CD4-positive, alpha-beta T cell treated with Interferon gamma for 1 hour (primary cell): ENCODE measurements at regions not wholly inside any gene's neighbourhood (a gene's known extent, or its start where the extent isn't known, plus 50 kb on each side); places are given as distances from the start of the nearest gene placed in this dataset.
"Not testable (repeated sequence)": the region's sequence is repeated elsewhere in the genome, so short reads cannot be mapped to it uniquely, and the experiment has no call there.

ENCODE experiments used
- DNase-seq: peaks from one replicate; pipeline ENCODE4 v3.0.0-alpha.2; 2020

DNA sequence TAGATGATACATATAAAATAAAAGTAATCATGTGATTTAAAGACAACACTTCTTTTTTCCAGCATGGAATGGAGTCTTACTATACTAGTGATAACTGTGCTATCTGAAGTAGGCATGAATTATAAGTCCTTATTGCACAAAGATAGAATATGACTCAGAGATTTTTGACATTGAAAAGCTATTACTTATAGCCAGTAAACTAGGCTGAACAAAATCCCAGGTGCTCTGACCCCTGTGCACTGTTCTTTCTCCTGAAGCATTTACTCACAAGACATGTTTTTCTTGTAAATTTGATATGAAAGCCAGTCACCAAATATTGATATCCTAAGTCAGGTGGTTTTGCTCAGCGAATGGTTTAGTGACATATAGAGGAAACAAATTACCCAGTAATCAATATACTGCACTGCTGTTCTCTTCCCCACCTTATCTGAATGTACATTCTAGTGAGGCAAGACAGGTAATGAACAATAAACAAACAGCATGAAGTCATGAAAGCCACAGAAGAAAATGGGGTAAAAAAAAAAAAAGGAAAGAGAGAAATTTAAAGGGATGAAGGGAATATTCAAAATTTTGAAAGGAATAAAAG is 1567.0 kb upstream of the SPRY2 start:
- DNase-seq: no peak

DNA sequence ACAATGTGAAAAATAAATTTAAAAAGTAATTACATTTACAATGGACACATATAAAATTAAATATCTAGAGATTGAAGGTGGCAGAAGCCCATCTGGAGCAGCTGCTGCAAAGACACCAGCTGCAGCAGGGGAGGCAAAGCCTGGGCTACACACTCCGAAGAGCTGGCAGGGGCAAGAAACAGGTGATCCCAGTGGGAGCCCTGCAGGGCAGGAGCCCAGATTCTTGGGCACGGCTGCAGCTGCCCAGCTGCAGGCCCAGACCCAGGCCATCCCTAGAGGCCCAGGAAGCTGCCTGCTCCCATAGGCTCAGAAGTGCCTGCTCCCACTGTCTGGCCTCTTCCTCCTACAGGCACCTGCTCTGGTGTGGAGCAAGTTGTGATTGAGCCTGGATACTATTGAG is 1547.9 kb upstream of the SPRY2 start:
- DNase-seq: no peak

DNA sequence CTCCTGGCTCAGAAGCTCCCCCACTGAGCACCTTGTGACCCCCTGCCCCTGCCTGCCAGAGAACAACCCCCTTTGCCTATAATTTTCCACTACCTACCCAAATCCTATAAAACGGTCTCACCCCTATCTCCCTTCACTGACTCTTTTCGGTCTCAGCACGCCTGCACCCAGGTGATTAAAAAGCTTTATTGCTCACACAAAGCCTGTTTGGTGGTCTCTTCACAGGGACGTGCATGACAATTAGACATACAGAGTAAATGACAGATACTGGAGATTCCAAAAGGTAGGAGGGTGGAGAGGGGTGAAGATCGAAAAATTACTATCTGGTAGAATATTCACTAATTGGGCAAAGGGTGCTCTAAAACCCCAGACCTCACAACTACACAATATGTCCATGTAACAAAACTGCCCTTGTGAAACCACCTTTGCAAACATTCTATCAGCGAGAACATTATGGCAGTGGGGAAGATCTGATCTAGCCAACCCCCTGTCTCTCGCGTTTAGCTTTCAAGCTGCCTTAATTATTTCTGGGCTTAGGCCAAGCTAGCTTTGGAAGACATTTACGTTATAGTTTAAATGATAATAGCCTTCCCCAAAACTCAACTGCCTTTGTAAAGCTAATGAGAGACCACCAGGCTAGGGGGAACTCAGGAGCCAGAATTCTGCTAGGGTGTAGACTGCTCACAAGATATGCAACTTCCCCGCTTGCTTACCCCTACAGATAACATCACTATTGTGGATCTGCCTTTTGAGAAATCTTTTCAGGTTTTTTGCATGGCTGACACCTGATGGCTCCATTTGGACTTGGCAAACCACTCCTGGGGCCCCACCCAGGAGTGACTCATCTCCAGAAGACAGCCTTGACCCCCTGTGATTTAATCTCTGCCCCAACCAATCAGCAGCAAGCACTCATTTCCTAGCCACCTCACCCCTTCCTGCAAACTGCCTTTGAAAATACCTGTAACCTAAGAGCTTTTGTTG is 1534.0 kb upstream of the SPRY2 start:
- no peak for DNase-seq

DNA sequence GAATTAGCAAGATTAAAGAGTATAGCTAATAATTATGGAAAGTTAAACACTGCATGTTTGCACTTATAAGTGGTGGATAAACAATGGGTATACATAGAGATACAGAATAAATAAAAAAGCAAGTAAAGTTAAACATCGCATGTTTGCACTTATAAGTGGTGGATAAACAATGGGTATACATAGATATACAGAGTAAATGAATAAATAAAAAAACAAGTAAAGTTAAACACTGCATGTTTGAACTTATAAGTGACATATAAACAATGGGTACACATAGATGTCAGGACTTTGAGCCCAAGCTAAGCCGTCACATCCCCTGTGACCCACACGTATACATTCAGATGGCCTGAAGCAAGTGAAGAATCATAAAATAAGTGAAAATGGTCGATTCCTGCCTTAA is 1533.3 kb upstream of the SPRY2 start:
- no peak for DNase-seq

DNA sequence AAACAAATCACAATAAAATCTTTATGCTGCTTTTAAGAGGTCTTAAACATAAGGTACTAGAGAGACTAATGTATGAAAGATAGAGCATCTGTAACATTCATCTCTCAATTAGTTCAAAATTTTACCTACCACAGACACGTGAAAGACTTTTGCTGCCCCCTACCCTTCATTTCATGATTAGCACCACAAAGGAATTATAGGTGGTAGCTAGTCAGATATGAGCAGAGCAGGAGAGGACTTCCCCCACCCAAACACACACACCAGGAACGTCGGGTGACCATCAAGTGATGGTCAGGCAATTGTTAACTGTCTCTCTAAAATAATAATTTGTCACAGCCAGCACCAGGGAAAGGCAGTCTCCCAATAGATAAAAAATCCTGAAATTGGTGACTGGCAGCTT is 1531.7 kb upstream of the SPRY2 start:
- no peak for DNase-seq

DNA sequence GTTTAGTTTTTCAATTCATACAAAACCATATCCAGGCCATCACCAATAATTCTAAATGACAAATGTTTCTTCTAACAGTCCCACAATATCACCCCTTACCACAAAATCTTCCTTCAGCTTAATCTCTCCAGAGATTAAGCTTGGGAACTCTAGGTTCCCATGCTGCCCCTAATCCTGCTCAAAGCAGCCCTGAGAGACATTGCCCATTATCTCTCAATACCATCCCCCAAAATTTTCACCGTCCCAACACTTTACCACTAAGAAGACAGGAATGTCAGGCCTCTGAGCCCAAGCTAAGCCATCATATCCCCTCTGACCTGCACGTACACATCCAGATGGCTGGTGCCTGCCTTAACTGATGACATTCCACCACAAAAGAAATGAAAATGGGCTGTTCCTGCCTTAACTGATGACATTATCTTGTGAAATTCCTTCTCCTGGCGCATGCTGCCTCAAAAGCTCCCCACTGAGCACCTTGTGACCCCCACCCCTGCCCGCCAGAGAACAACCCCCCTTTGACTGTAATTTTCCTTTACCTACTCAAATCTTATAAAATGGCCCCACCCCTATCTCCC is 1530.9 kb upstream of the SPRY2 start:
- DNase-seq: not testable (repeated sequence)

DNA sequence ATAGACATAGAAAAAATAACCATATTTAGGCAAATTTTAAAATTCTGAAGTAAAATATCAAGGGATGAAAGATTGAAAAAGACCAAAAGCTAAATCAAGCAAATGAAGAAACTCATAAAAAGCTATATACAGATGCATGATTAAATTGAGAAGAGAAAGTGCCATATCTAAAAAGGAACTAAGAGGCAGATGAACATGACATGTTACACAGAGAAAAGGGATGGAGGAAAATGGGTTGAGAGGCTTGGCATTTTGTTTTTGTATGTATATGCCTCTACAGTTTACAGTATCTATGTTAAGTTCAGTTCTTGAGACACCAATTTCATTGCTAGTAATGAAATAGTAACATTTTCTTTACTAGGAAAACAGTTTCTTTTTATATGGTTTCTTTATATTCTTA is 1507.4 kb upstream of the SPRY2 start:
- no peak for DNase-seq

DNA sequence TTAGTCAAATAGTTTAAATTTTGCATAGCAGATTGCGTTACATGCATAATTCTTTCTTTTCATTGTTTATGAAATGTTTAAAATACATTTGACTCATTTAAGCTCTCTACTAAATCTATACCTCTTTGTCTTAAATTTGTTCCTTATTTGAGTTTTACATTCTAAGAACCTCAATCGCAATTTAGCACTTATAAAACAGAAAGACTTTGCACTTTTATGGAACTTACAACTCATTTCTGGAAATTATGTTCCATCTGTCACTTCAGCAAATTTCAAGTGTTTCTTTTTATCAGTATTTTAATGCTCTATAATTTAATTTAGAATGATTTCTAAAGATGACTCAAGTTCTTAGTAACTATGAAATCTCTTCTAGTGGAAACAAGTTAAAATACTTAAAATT is 1505.8 kb upstream of the SPRY2 start:
- DNase-seq: no peak

DNA sequence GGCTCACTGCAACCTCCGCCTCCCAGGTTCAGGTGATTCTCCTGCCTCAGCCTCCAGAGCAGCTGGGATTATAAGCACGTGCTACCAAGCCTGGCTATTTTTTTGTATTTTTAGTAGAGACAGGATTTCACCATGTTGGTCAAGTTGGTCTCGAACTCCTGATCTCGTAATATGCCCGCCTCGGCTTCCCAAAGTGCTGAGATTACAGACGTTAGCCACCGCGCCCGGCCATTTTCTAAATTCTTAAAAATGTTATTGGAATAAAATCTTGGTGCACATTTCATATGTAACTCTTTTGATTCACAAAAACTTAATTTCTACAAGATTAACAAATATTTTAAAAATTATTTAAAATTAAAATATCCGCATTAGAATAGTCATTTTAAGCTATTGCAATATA is 1480.3 kb upstream of the SPRY2 start:
- no peak for DNase-seq

DNA sequence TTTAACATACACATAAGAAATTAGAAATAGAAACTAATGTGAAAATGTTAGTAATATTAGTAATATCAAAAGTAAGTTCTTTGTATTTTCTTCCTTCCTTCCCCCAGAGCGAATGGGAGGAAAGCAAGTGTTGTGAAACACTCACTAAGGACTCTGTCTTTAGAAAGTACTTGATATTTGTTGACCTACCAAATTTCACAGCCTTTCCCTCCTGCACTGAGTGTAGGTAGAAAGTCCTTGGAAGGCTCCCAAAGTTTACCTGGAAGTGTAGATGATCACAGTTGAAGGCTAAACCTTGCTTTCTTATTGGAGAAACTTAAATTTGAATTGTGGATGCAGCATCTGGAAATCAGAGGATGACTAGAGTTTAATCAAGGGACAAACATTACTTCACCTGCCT is 1459.5 kb upstream of the SPRY2 start:
- DNase-seq: no peak

DNA sequence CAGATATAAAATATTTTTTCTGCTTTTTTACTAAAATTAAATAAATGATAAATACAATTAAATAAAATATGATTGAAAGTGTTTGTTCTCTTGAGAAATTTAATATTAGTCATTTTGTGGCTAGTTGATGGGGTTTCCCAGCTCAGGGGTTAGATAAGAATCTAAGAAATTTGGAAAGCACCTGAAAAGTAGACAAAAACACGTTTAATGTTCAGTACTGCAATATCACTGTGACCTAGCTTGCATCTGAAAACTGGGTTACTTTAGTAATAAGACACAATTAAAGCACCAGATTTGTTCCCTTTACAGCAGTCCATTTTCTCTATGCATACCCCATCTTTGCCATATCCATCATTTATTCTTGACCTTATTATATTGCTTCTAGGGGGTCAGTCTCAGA is 1454.8 kb upstream of the SPRY2 start:
- no peak for DNase-seq

DNA sequence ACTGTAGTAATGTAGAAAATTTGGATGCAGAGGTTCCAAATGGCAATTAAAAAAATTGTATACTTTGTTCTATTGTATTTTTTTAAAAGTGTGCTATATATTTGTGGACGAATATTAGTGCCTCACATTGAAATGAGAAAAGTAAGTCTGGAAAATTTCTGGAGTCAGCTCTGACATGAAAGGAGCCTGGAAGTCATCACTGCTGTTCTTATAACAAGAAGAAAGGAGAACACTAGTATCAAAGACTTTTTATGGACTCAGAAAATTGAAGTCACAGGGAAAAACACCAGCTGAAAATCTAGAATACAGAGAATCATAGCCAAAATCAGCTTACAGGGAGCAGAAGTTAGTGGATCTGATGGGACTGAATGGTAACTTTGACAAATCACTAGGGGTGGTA is 1450.7 kb upstream of the SPRY2 start:
- no peak for DNase-seq

DNA sequence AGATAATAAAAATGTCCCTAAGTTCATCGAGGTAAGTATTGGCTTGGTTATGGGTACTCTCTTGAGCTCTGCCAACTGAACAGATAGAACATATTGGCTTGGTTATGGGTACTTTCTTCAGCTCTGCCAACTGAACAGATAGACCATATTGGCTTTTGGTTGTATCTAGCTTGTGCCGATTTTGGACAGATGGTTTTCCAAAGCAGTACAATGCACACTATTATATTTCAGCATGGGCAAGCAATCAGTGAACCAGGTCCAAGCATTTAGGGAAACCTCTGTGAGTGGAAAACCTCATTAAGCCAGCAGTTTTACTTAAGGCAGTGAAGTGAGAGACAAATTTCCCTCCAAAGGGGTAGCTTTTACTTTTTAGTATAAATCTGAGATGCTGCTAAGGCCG is 1440.5 kb upstream of the SPRY2 start:
- DNase-seq: no peak

DNA sequence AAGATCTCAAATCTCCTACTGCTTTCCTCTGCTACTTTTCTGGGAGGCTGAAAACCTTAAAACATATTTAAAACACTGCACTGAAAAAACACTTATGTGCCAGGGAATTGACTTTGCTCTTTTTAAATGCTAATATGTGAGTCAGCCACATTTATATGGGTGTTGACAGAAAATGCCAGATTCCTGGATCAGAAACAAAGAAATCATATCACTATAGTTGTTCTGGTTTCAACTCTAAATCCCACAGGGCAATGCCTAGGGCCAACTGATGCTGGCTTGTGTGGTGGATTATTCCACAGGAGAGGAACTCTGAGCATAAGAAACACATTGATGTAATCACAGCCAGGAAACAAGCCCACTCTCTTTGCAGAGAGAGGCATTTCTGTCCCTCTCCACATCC is 1439.0 kb upstream of the SPRY2 start:
- no peak for DNase-seq

DNA sequence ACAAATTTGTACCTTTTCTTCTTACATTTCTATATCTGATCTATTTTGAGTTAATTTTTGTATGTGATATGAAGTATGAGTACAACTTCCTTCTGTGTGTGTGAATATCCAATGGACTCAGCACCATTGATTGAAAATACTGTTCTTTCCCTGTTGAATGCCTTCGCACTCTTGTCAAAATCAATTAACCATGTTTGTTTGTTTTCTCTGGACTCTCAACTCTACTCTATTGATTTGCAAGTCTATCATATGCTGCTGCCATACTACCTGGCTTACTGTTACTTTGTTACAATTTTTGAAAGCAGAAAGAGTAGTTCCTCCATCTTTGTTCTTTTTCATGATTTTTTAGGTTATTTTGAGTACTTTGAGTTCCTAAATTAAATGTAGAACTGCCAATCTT is 1437.4 kb upstream of the SPRY2 start:
- no peak for DNase-seq

DNA sequence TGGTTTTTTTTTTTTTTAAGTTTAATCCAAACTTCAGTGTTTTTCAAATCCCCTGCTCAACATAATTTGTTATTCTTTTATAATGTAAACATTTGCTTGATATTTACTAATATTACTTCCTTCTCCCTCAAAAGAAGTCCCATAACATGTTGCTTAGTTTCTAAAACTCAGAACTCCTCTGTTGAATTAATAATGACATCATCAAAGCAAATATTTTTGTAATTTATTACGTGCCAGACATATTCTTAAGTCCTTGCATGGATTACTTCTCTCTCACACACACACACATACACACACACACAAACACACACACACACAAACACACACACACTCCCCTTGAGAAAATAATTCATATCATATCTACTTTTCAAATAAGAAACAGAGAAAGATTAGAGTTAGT is 1432.3 kb upstream of the SPRY2 start:
- DNase-seq: no peak

DNA sequence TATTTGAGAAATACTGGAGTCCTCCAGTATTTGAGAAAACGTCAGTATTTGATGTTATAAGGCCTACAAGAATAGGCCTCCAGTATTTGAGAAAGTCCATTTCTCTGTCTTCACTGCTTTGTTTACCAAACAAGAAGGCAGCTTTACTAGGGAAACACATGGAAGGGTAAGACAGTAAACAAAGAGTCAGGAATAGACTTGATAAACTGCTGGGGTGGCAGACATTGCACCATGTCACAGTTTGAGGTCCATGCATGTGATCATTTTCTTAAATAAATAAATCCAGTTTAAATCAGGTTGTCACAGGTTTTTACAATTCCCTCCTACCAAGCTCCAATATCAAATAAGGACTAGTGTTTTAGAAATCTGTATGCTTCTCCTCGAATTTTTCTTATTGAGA is 1431.0 kb upstream of the SPRY2 start:
- no peak for DNase-seq

DNA sequence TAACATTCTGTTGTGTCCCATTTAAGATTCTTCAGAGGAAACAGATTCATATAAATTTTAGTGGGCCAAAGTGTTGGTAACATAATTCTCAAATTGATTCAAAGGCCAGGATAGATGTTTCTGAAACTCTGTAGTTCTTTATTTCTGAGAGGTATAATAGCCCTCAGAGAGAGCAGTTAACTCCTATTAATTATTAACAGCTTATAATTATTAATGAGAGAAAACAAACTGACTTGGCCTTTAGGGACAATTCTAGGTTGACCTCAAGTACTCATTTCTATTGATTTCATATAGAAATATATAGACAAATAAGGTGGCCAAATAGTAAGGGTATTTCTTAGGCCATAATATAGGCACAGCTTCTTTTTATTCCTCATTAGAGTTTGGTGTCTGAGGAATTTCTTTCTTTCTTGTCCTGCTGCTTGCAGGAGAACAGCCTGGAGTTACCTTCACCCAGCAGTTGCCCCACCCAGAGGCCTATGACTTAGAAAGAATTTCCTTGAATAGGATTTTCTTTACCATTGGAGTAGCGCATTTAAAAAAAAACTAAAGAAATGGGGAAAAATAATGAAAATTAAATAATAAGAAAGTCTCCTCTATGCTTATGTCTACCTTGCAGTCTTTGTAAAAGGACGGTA is 1430.1 kb upstream of the SPRY2 start:
- DNase-seq: no peak

DNA sequence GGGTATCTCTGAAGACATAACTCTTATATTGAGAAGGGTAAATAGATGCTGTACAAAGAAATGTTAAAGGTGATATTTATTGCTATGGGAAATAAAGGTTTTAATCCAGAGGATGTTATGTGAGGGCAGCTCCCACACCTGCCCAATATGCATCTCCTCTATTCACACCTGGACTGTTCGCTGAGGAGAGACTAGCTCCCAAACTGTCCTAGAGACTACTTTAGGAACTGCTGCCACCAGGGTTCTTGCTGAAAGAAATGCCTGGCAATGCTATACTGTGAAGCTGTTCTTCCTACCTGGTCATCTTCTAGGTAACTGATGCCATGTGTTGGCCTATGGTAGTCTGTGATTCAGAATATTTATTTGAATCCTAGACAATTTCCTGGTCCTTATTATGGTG is 1421.5 kb upstream of the SPRY2 start:
- DNase-seq: no peak

DNA sequence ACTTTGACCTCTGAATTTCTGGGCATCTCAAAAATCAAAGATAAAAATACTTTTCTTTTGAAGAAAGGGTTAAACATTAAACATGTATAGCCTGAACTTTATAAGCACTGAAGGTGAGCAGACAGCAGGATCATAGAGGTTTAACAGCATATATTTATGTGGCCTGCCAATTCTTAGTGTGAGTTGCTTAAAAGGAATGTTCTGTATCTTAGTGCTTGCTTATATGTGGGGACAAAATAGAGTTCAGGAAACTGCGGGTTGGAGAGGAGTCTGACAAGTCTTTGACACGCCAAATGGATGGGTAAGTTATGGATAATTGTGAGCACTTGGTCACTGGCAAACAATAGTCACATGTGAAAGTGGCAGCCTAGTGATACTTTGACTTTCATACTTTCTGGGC is 1419.4 kb upstream of the SPRY2 start:
- DNase-seq: no peak

DNA sequence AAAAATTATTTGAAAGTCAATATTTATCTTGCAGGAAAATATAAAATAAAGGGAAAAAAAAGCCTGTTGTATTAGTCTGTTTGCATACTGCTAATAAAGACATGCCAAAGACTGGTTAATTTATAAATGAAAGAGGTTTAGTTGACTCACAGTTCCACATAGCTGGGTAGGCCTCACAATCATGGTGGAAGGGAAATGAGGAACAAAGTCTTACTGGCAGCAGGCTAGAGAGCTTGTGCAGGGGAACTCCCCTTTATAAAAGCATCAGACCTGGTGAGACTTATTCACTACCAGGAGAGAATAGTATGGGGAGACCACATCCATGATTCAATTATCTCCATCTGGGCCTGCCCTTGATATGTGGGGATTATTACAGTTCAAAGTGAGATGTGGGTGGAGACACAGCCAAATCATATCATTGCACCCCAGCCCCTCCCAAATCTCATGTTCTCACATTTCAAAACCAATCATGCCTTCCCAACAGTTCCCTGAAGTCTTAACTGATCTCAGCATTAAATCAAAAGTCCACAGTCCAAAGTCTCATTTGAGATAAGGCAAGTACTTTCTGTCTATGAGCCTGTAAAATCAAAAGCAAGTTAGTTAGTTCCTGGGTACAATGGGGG is 1416.5 kb upstream of the SPRY2 start:
- no peak for DNase-seq

DNA sequence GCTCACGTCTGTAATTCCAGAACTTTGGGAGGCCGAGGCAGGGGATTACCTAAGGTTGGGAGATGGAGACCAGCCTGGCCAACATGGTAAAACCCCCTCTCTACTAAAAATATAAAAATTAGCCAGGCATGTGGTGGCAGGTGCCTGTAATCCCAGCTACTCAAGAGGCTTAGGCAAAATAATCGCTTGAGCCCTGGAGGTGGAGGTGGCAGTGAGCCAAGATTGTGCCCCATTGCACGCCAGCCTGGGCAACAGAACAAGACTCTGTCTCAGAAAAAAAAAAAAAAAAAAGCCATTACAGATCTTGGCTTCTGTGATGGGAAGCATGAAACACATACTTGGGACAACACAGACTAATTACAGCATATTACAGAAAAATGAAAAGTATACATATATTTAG is 1404.5 kb upstream of the SPRY2 start:
- no peak for DNase-seq

DNA sequence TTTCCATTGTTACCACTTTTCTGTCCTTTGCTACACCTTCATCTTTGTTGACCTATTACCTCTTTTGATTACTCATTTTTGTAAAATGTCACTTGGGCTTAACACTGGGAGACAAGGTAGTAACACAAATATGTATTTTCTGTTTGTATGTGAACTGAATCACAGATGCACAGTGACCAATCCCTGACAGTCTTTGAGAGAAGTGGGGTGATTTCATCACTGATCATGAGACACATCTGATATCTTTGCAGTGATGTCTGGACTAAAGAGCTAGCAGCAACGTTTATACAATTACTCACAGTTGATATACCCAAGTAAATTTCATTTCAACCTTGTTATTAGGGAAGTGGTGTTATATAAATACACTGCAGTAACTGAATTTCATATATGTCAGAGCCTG is 1397.4 kb upstream of the SPRY2 start:
- DNase-seq: no peak
